T-helper 2 cell treated with Interferon-gamma antibody and Interleukin-4, amounts not matched to agents 5 μg/mL and 100 μg/mL, for 36 hours (primary cell): ENCODE measurements at regions not wholly inside any gene's neighbourhood (a gene's known extent, or its start where the extent isn't known, plus 50 kb on each side); places are given as distances from the start of the nearest gene placed in this dataset.
A peak's percentile ranks its signal among the peaks of the same experiment; 100 is the strongest.
"Not testable (repeated sequence)": the region's sequence is repeated elsewhere in the genome, so short reads cannot be mapped to it uniquely, and the experiment has no call there.

Experiments used
- DNase-seq: peaks from one replicate; pipeline ENCODE4 v3.0.0; 2021; ENCODE audit warnings: low spot score
- H3K27ac Mint-ChIP-seq: one replicate; pipeline ENCODE4 v1.8.0; 2021; ENCODE audit warnings: mild to moderate bottlenecking, mixed read lengths
- H3K27me3 Mint-ChIP-seq: one replicate; pipeline ENCODE4 v1.8.0; 2021; ENCODE audit warnings: low read depth, mixed read lengths
- H3K36me3 Mint-ChIP-seq: one replicate; pipeline ENCODE4 v1.8.0; 2021; ENCODE audit warnings: low read depth, mixed read lengths
- H3K4me1 Mint-ChIP-seq: one replicate; pipeline ENCODE4 v1.8.0; 2021; ENCODE audit warnings: low read depth, mixed read lengths
- H3K4me3 Mint-ChIP-seq: one replicate; pipeline ENCODE4 v1.8.0; 2022; ENCODE audit warnings: mild to moderate bottlenecking, moderate library complexity, mixed read lengths
- H3K9me3 Mint-ChIP-seq: one replicate; pipeline ENCODE4 v1.8.0; 2021; ENCODE audit warnings: mixed read lengths

GRCh38 chrX:71822314-71822713 lies 59.2 kb downstream of the CXorf49B start:
- H3K27me3 Mint-ChIP-seq, H3K9me3 Mint-ChIP-seq, H3K4me1 Mint-ChIP-seq, H3K36me3 Mint-ChIP-seq, DNase-seq, H3K27ac Mint-ChIP-seq, H3K4me3 Mint-ChIP-seq: not testable (repeated sequence)

DNA sequence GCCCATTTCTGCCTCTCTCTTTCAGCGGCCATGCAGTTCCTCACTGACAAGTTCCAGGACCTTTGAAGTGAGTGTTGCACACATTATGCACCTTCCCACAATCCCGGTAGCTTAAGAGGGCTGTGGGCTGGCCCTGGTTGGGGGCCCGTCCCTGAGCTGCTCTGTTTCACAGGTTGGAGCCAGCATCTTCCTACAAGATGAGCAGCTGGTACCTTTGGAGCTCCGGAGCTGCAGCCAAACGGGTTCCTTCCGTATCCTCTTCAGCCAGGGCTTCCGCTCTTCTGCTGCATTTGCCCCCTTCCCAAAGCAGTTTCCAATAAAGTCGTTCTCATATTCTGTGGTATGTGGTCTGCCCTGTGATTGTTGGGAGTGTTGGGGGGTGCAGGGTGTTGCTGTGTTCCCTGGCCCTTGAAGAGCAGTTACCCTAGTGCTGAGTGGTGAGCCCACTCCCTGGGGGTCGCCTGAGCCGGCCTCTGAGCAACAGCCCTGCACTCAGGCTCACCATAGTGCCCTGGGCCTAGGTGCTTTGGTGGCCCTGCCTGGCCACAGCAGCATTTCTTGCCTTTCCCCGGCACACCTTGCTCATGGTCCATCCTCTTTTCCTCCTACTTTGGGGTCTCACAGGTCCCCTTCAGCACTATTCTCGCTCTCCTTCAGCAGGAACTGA lies 60.4 kb downstream of the CXorf49B start:
- Mint-ChIP-seq H3K27me3 (peaks cover 5% of the 10 kb centered on the region), H3K27ac (no peak overlapping the region), H3K9me3 (no peaks in the 10 kb centered on the region), H3K4me1 (no peaks in the 10 kb centered on the region), H3K4me3 (no peak overlapping the region), H3K36me3 (no peaks in the 10 kb centered on the region)
- DNase-seq = no peak

- H3K27me3 Mint-ChIP-seq = peaks cover 7% of the 10 kb centered on the region
- DNase-seq = no peak
- H3K4me3 Mint-ChIP-seq = no peak overlapping the region
- no peaks in the 10 kb centered on the region for H3K9me3 Mint-ChIP-seq
- no peaks in the 10 kb centered on the region for H3K4me1 Mint-ChIP-seq
- H3K27ac Mint-ChIP-seq = no peak overlapping the region
- H3K36me3 Mint-ChIP-seq = no peaks in the 10 kb centered on the region
These were observed 64.9 kb downstream of the CXorf49B start for GRCh38 chrX:71828086-71828485.

DNA sequence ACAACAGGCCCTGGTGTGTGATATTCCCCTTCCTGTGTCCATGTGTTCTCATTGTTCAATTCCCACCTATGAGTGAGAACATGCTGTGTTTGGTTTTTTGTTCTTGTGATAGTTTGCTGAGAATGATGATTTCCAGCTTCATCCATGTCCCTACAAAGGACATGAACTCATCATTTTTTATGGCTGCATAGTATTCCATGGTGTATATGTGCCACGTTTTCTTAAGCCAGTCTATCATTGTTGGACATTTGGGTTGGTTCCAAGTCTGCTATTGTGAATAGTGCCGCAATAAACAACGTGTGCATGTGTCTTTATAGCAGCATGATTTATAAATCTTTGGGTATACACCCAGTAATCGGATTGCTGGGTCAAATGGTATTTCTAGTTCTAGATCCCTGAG lies 72.6 kb upstream of the NHSL2 start:
- H3K27ac Mint-ChIP-seq, H3K9me3 Mint-ChIP-seq, H3K27me3 Mint-ChIP-seq, H3K4me3 Mint-ChIP-seq, H3K36me3 Mint-ChIP-seq, DNase-seq, H3K4me1 Mint-ChIP-seq: not testable (repeated sequence)

- Mint-ChIP-seq H3K4me3 (no peak overlapping the region), H3K36me3 (no peaks in the 10 kb centered on the region), H3K27ac (no peak overlapping the region), H3K4me1 (no peaks in the 10 kb centered on the region), H3K9me3 (no peaks in the 10 kb centered on the region), H3K27me3 (no peaks in the 10 kb centered on the region)
- DNase-seq = no peak
These were observed 64.2 kb upstream of the NHSL2 start for GRCh38 chrX:71846429-71846828.

GRCh38 chrX:71852182-71852581 lies 58.5 kb upstream of the NHSL2 start:
- Mint-ChIP-seq H3K27me3 (peaks cover 9% of the 10 kb centered on the region), H3K27ac (no peak overlapping the region), H3K9me3 (no peaks in the 10 kb centered on the region), H3K36me3 (no peaks in the 10 kb centered on the region), H3K4me3 (no peak overlapping the region), H3K4me1 (no peaks in the 10 kb centered on the region)
- DNase-seq = no peak

DNA sequence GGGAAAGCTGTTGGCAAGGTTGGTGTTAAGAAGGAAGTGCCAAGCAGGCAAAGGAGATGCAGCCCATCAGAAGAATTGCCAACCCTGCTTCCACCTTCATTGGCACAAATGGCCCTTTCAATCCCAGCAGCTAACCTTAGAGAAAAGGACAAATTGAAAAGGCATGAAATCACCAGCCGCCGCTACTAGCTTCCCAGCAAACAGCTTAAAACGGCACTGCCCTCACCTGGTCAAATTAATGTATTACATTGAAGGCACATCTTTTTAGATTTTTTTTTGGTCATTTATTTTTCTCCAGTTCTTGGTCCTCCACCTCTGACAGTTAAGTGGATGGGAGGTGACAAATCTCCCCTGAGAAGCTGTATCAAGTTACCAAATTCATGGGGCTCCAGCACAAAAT lies 51.0 kb upstream of the NHSL2 start:
- Mint-ChIP-seq H3K4me3 (no peak overlapping the region), H3K27ac (no peak overlapping the region), H3K9me3 (no peaks in the 10 kb centered on the region), H3K4me1 (no peaks in the 10 kb centered on the region), H3K27me3 (peaks cover 10% of the 10 kb centered on the region), H3K36me3 (no peaks in the 10 kb centered on the region)
- peak; percentile 6 for DNase-seq
